IPS-15b (cell line): ENCODE measurements at regions not wholly inside any gene's neighbourhood (a gene's known extent, or its start where the extent isn't known, plus 50 kb on each side); places are given as distances from the start of the nearest gene placed in this dataset.

Experiments
- H3K27me3 ChIP-seq: one replicate; pipeline ENCODE4 v1.6.1; 2013; ENCODE audit warnings: low read length; ENCODE audit not compliant: control insufficient read depth, insufficient read depth
- H3K36me3 ChIP-seq: one replicate; pipeline ENCODE4 v1.6.1; 2013; ENCODE audit warnings: low read length; ENCODE audit not compliant: control insufficient read depth, insufficient read depth
- H3K4me1 ChIP-seq: one replicate; pipeline ENCODE4 v1.6.1; 2013; ENCODE audit warnings: mild to moderate bottlenecking, low read length; ENCODE audit not compliant: control insufficient read depth, insufficient read depth
- H3K4me3 ChIP-seq: one replicate; pipeline ENCODE4 v1.5.1; 2013; ENCODE audit warnings: low read depth, low read length
- H3K9ac ChIP-seq: one replicate; pipeline ENCODE4 v1.6.1; 2013; ENCODE audit warnings: low read depth, mild to moderate bottlenecking, low read length
- H3K9me3 ChIP-seq: one replicate; pipeline ENCODE4 v1.6.1; 2013; ENCODE audit warnings: mild to moderate bottlenecking, low read length; ENCODE audit not compliant: control insufficient read depth, insufficient read depth

DNA sequence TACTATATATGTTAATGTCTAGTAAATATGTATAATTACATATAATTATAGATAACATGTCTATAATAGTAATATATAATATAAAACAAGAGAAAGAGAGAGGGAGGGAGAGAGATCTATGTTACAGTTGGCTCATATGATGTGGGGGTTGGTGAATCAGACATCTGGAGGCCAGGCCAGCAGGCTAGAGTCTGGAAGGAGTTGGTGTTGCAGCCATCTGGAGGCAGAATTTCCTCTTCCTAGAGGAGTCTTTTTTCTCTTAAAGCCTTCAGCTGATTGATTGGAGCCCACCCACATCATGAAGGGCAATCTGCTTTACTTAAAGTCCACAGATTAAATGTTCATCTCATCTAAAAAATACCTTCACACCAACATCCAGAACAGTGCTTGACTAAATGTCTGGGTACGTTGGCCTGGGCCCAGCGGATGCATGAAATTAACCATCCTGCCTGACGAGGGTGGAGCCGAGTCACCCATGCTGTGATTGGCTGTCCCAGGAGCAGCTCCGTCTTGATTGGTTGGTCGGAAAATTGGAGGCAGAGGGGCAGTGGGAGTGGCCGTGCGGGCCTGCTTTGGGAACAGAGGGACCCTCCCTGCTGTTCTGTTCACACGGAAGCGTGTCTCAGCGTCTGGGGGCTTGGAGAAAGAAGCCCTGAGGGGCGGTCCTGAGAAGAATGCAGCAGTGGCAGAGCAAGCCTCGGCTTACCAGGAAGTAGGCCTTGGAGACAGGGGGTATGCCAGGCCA, 392.4 kb downstream of the QKI start:
- H3K9me3 ChIP-seq = no peaks in the 10 kb centered on the region
- no peaks in the 10 kb centered on the region for H3K4me1 ChIP-seq
- no peak overlapping the region for H3K9ac ChIP-seq
- no peaks in the 10 kb centered on the region for H3K27me3 ChIP-seq
- no peak overlapping the region for H3K4me3 ChIP-seq
- H3K36me3 ChIP-seq = no peaks in the 10 kb centered on the region

- H3K9ac ChIP-seq = no peak overlapping the region
- no peaks in the 10 kb centered on the region for H3K9me3 ChIP-seq
- no peak overlapping the region for H3K4me3 ChIP-seq
- H3K4me1 ChIP-seq = no peaks in the 10 kb centered on the region
- no peaks in the 10 kb centered on the region for H3K27me3 ChIP-seq
- H3K36me3 ChIP-seq = no peaks in the 10 kb centered on the region
These were observed 390.5 kb downstream of the QKI start for GRCh38 chr6:163804991-163805390.

GRCh38 chr6:163802267-163802666, 387.7 kb downstream of the QKI start:
- H3K9ac ChIP-seq = no peak overlapping the region
- H3K4me3 ChIP-seq = no peak overlapping the region
- H3K27me3 ChIP-seq = no peaks in the 10 kb centered on the region
- no peaks in the 10 kb centered on the region for H3K9me3 ChIP-seq
- no peaks in the 10 kb centered on the region for H3K4me1 ChIP-seq
- H3K36me3 ChIP-seq = no peaks in the 10 kb centered on the region

DNA sequence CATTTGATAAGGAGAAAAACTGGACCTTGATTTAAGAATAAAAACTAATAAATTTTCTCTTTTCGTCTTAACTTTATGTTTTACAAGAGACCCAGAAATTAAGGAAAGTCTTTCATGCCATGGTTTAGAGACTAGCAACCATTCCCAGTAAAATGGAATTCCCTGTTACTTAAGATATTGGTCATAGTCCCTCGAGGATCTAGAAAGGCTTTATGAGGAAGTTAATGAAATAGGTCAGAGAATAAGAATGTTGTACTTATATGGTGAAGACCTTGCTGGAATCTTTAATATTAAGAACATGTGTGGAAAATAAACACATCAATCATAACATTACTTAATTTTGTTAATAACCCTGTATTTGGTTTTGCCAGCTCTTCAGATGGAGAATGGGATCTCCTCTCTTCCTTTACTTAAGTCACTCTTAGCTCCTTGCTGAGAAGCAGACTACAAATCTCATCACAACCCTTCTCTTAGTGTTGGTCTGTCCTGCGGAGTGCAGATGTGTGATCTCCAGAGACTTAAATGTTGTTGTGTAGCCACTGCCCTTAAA, 382.9 kb downstream of the QKI start:
- Histone ChIP-seq H3K9ac (no peak overlapping the region), H3K36me3 (no peaks in the 10 kb centered on the region), H3K9me3 (no peaks in the 10 kb centered on the region), H3K4me1 (peaks cover 3% of the 10 kb centered on the region), H3K4me3 (no peak overlapping the region), H3K27me3 (no peaks in the 10 kb centered on the region)

- H3K9me3 ChIP-seq = no peaks in the 10 kb centered on the region
These were observed 378.8 kb downstream of the QKI start for GRCh38 chr6:163793011-163793983.

DNA sequence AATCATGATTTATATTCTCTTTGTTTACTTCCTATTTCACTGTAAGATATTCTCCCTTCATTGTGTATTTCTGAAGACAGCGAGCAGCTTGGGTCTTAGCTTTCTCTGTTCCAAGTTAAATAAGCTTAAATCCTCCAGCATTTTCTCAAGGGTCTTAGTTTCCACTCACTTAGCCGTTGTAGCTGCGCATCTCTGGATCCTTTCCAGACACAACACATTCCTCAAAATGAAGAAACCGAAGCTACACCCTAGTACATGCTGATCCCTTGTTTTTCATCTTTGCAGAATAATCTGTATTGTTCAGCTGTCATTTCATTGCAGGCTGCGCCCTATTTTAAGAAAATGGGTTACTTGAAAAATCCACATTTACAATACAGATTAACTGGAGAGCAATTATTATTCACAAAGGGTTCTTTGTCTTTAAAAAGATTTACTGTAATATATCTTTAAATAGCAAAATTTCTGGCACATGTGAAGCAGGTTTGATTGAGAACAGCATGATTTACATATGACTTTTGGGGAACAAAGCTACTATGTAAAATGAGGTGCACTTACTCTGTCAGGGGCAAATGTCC, 375.8 kb downstream of the QKI start:
- Histone ChIP-seq H3K36me3 (no peaks in the 10 kb centered on the region), H3K4me1 (peaks cover 3% of the 10 kb centered on the region), H3K9ac (no peak overlapping the region), H3K9me3 (no peaks in the 10 kb centered on the region), H3K27me3 (no peaks in the 10 kb centered on the region), H3K4me3 (no peak overlapping the region)

More at GRCh38 chr6:163793011-163793983, 378.8 kb downstream of the QKI start:
- H3K9ac ChIP-seq = no peak overlapping the region
- peaks cover 3% of the 10 kb centered on the region for H3K4me1 ChIP-seq
- no peaks in the 10 kb centered on the region for H3K36me3 ChIP-seq
- H3K4me3 ChIP-seq = no peak overlapping the region
- no peaks in the 10 kb centered on the region for H3K27me3 ChIP-seq

DNA sequence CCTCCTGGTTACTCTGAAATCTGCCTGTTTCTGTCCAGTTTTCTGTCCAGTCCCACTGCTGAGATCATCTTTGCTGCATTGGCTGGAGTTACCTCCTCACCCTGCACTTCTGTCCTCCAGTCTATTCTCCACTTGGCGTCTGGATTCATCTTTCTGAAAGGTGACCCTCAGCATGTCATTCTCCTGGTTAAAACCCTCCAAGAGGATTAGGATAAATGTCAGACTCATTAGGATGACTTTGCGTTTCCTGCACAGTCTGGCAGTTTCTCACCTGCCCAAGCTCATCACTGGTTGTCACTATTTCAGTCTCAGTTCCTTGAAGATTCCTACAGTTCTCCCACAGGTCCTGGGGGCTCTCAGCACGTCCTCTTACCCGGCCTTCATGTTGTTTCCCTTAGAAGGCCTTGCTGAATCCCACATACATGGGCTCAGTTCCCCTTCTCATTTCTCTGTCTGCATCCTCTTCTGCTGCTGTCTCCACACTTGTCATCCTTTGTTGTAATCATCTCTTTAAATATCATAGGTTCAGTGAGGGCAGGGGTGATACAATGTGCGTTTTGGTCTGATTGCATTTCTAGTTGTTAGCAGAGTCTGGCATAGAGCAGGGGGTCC, 374.8 kb downstream of the QKI start:
- H3K9ac ChIP-seq = no peak overlapping the region
- H3K4me3 ChIP-seq = no peak overlapping the region
- no peaks in the 10 kb centered on the region for H3K9me3 ChIP-seq
- peaks cover 3% of the 10 kb centered on the region for H3K4me1 ChIP-seq
- H3K27me3 ChIP-seq = no peaks in the 10 kb centered on the region
- no peaks in the 10 kb centered on the region for H3K36me3 ChIP-seq

DNA sequence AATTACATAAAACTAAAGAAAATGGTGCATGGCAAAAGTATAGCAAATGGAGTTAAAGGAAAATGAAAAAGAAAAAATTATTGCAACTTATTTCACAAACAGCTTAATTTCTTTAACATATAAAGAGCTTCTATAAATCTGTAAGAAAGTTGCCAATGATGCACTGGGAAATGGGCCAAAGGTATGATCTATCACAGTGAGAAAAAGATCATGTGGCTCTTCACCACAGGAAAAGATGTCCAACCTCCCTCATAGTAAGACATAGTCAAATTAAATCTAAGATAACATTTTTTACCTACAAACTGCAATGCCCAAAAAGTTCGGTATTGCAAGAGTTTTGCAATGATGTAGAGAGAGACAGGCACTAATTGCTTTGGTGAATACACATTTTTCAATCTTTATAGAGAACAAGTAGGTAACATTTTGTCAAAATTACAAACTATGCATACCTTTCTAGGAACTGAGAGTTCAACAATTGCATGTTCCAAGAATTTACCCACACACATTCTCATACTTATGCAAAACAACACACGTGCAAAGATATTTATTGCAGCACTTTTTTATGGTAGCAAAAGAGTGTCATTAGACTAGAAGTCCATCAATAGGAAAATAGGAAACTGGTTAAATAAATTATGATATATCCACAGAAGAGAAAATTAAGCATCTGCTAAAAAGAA, 372.6 kb downstream of the QKI start:
- Histone ChIP-seq H3K9me3 (no peaks in the 10 kb centered on the region), H3K36me3 (no peaks in the 10 kb centered on the region), H3K4me3 (no peak overlapping the region), H3K9ac (no peak overlapping the region), H3K4me1 (no peaks in the 10 kb centered on the region), H3K27me3 (no peaks in the 10 kb centered on the region)

DNA sequence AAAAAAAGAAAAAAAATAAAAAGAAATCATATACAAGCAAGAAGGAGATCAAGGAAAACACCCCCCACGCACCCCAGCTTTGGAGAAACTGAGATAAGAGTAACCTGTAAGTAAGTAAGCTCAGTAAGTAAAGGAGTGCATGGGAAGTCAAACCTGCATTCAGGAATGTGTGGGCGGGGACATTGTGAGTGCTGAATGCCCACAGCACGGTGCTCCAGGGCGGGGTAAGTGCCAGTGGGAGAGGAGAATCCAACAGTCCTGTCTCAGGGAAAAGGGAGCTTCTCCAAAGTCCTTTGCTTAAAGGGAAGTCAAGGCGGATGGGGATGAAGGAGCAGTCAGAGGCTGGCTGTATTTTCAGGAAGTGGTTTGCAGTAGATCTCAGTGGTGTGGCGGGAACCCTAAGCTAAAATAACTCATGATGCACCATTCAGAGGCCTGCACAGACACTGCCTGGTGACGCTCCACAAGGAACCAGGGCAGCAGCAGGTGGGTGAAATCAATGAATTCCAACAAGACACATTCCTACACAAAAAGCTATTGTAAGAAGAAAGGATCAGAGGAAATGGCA, 368.0 kb downstream of the QKI start:
- Histone ChIP-seq H3K27me3 (no peaks in the 10 kb centered on the region), H3K4me1 (no peaks in the 10 kb centered on the region), H3K36me3 (no peaks in the 10 kb centered on the region), H3K4me3 (no peak overlapping the region), H3K9me3 (no peaks in the 10 kb centered on the region), H3K9ac (no peak overlapping the region)

- no peaks in the 10 kb centered on the region for H3K36me3 ChIP-seq
- H3K4me3 ChIP-seq = no peak overlapping the region
- no peaks in the 10 kb centered on the region for H3K9me3 ChIP-seq
- no peak overlapping the region for H3K9ac ChIP-seq
- no peaks in the 10 kb centered on the region for H3K4me1 ChIP-seq
- H3K27me3 ChIP-seq = no peaks in the 10 kb centered on the region
These were observed 366.5 kb downstream of the QKI start for GRCh38 chr6:163780994-163781393.
